ENCODE measurements at regions not wholly inside any gene's neighbourhood (a gene's known extent, or its start where the extent isn't known, plus 50 kb on each side); places are given as distances from the start of the nearest gene placed in this dataset.

GRCh38 chr2:204249437-204249836, 295.8 kb upstream of the PARD3B start:
- Histone ChIP-seq H2AFZ (ENCODE audit: low read length) (no peak overlapping the region), H3K27ac (ENCODE audit: low read depth, low read length, poor library complexity, severe bottlenecking) (no peak overlapping the region), H3K4me3 (ENCODE audit: low read depth, low read length, poor library complexity, severe bottlenecking) (no peak overlapping the region), H3K9me2 (ENCODE audit: insufficient read depth, low read length) (no peaks in the 10 kb centered on the region), H3K4me2 (ENCODE audit: low read length) (no peak overlapping the region), H4K20me1 (ENCODE audit: insufficient read depth, low read length) (no peaks in the 10 kb centered on the region), H3K36me3 (ENCODE audit: insufficient read depth, low read length) (no peaks in the 10 kb centered on the region), H3K9me3 (ENCODE audit: low read length) (no peaks in the 10 kb centered on the region), H3K79me2 (ENCODE audit: insufficient read depth, low read depth, low read length) (no peaks in the 10 kb centered on the region), H3K4me1 (ENCODE audit: insufficient read depth, low read length, poor library complexity, severe bottlenecking) (no peaks in the 10 kb centered on the region)
- no TSS peak for BruUV-seq (replicated peaks)
- CTCF ChIA-PET (ENCODE audit: unreplicated experiment), result interaction anchor here (1.7 kb wide), 1 partner anchor 12 kb away, joined by 5 read pairs; no protein-coding TSS in a partner anchor
- intact Hi-C loops (cut with micrococcal nuclease; ENCODE audit: unreplicated experiment), result no loop called here
- TF ChIP-seq CTCF (conservative IDR thresholded peaks at IDR 0.05; ENCODE audit: low read length) (no peak), EZH2phosphoT487 (IDR thresholded peaks at IDR 0.05; ENCODE audit: borderline replicate concordance, low read depth, low read length) (no peak)
- POLR2A ChIA-PET, result interaction anchor here (0.6 to 0.7 kb wide), 2 partner anchors 38 to 149 kb away, joined by 3 read pairs; no protein-coding TSS in a partner anchor
- no peak for DNase-seq (ENCODE audit: low spot score)

- Histone ChIP-seq H3K4me1 (ENCODE audit: insufficient read depth, low read length, poor library complexity, severe bottlenecking) (no peaks in the 10 kb centered on the region), H3K9me3 (ENCODE audit: low read length) (no peaks in the 10 kb centered on the region), H3K27ac (ENCODE audit: low read depth, low read length, poor library complexity, severe bottlenecking) (no peak overlapping the region), H2AFZ (ENCODE audit: low read length) (no peak overlapping the region), H3K36me3 (ENCODE audit: insufficient read depth, low read length) (no peaks in the 10 kb centered on the region), H3K9me2 (ENCODE audit: insufficient read depth, low read length) (no peaks in the 10 kb centered on the region), H4K20me1 (ENCODE audit: insufficient read depth, low read length) (no peaks in the 10 kb centered on the region), H3K79me2 (ENCODE audit: insufficient read depth, low read depth, low read length) (no peaks in the 10 kb centered on the region), H3K4me2 (ENCODE audit: low read length) (no peak overlapping the region), H3K4me3 (ENCODE audit: low read depth, low read length, poor library complexity, severe bottlenecking) (no peak overlapping the region)
- intact Hi-C loops (cut with micrococcal nuclease; ENCODE audit: unreplicated experiment), result no loop called here
- no TSS peak for BruUV-seq (replicated peaks)
- ChIA-PET CTCF (ENCODE audit: unreplicated experiment) (interaction anchor here (1.7 kb wide), 1 partner anchor 11 kb away, joined by 5 read pairs; no protein-coding TSS in a partner anchor), POLR2A (interaction anchor here (0.6 kb wide), 1 partner anchor 1781 kb away, joined by 3 read pairs; no protein-coding TSS in a partner anchor)
- DNase-seq (ENCODE audit: low spot score), result no peak
- TF ChIP-seq EZH2phosphoT487 (IDR thresholded peaks at IDR 0.05; ENCODE audit: borderline replicate concordance, low read depth, low read length) (no peak), CTCF (conservative IDR thresholded peaks at IDR 0.05; ENCODE audit: low read length) (no peak)
These were observed 294.6 kb upstream of the PARD3B start for GRCh38 chr2:204250692-204251091.

- H3K79me2 ChIP-seq (ENCODE audit: insufficient read depth, low read depth, low read length), result no peaks in the 10 kb centered on the region
- H4K20me1 ChIP-seq (ENCODE audit: insufficient read depth, low read length), result no peaks in the 10 kb centered on the region
- CTCF ChIA-PET (ENCODE audit: unreplicated experiment), result interaction anchor here (0.7 kb wide), 1 partner anchor 256 kb away, joined by 3 read pairs; no protein-coding TSS in a partner anchor
- H3K27ac ChIP-seq (ENCODE audit: low read depth, low read length, poor library complexity, severe bottlenecking), result no peak overlapping the region
- no peak overlapping the region for H3K4me3 ChIP-seq (ENCODE audit: low read depth, low read length, poor library complexity, severe bottlenecking)
- no peaks in the 10 kb centered on the region for H3K9me3 ChIP-seq (ENCODE audit: low read length)
- no peaks in the 10 kb centered on the region for H3K9me2 ChIP-seq (ENCODE audit: insufficient read depth, low read length)
- TF ChIP-seq CTCF (conservative IDR thresholded peaks at IDR 0.05; ENCODE audit: low read length), result no peak
- TF ChIP-seq EZH2phosphoT487 (IDR thresholded peaks at IDR 0.05; ENCODE audit: borderline replicate concordance, low read depth, low read length), result no peak
- no peak for DNase-seq (ENCODE audit: low spot score)
- H2AFZ ChIP-seq (ENCODE audit: low read length), result no peak overlapping the region
- no peak overlapping the region for H3K4me2 ChIP-seq (ENCODE audit: low read length)
- POLR2A ChIA-PET, result no interaction called here
- intact Hi-C loops (cut with micrococcal nuclease; ENCODE audit: unreplicated experiment), result no loop called here
- H3K4me1 ChIP-seq (ENCODE audit: insufficient read depth, low read length, poor library complexity, severe bottlenecking), result no peaks in the 10 kb centered on the region
- no TSS peak for BruUV-seq (replicated peaks)
- H3K36me3 ChIP-seq (ENCODE audit: insufficient read depth, low read length), result no peaks in the 10 kb centered on the region
These were observed 293.9 kb upstream of the PARD3B start for GRCh38 chr2:204251158-204251997.
